Dermis microvascular lymphatic vessel endothelial cell (primary cell): ENCODE measurements at regions not wholly inside any gene's neighbourhood (a gene's known extent, or its start where the extent isn't known, plus 50 kb on each side); places are given as distances from the start of the nearest gene placed in this dataset.

Experiments used
- DNase-seq, 2 donors: peaks; one replicate each; pipeline versions ENCODE4 v3.0.0 to v3.0.0-alpha.2; 2010; ENCODE audit warnings: low read depth in 2 of 2

GRCh38 chr3:1692428-1692827 lies 406.2 kb upstream of the CNTN4 start:
- no peak for DNase-seq

- no peak for DNase-seq
Measured at GRCh38 chr3:1693145-1693544, 405.5 kb upstream of the CNTN4 start.

GRCh38 chr3:1696669-1697275 lies 401.9 kb upstream of the CNTN4 start:
- no peak for DNase-seq

- no peak for DNase-seq
Measured at GRCh38 chr3:1699361-1699920, 399.2 kb upstream of the CNTN4 start.

- no peak for DNase-seq
Measured at GRCh38 chr3:1700650-1701049, 398.0 kb upstream of the CNTN4 start.

GRCh38 chr3:1703169-1703568 lies 395.5 kb upstream of the CNTN4 start:
- DNase-seq = no peak

GRCh38 chr3:1710663-1711062 lies 388.0 kb upstream of the CNTN4 start:
- no peak for DNase-seq

- no peak for DNase-seq
Measured at GRCh38 chr3:1717524-1717923, 381.1 kb upstream of the CNTN4 start.

- no peak for DNase-seq
Measured at GRCh38 chr3:1723726-1724125, 374.9 kb upstream of the CNTN4 start.

GRCh38 chr3:1726741-1727140 lies 371.9 kb upstream of the CNTN4 start:
- no peak for DNase-seq

- no peak for DNase-seq
Measured at GRCh38 chr3:1727242-1727641, 371.4 kb upstream of the CNTN4 start.

GRCh38 chr3:1728510-1728909 lies 370.2 kb upstream of the CNTN4 start:
- DNase-seq = no peak

- no peak for DNase-seq
Measured at GRCh38 chr3:1734494-1735122, 364.1 kb upstream of the CNTN4 start.

GRCh38 chr3:1752205-1752604 lies 346.5 kb upstream of the CNTN4 start:
- DNase-seq = no peak

GRCh38 chr3:1766384-1766783 lies 332.3 kb upstream of the CNTN4 start:
- DNase-seq = no peak

GRCh38 chr3:1773679-1774078 lies 325.0 kb upstream of the CNTN4 start:
- no peak for DNase-seq

- DNase-seq = no peak
Measured at GRCh38 chr3:1774597-1774996, 324.1 kb upstream of the CNTN4 start.

- no peak for DNase-seq
Measured at GRCh38 chr3:1775321-1775720, 323.3 kb upstream of the CNTN4 start.

GRCh38 chr3:1783995-1784394 lies 314.7 kb upstream of the CNTN4 start:
- DNase-seq = no peak

- no peak for DNase-seq
Measured at GRCh38 chr3:1787094-1787493, 311.6 kb upstream of the CNTN4 start.

- DNase-seq = no peak
Measured at GRCh38 chr3:1792466-1792865, 306.2 kb upstream of the CNTN4 start.

- DNase-seq = no peak
Measured at GRCh38 chr3:1798711-1799405, 299.8 kb upstream of the CNTN4 start.

- no peak for DNase-seq
Measured at GRCh38 chr3:1805331-1805730, 293.3 kb upstream of the CNTN4 start.
